ENCODE measurements at regions not wholly inside any gene's neighbourhood (a gene's known extent, or its start where the extent isn't known, plus 50 kb on each side); places are given as distances from the start of the nearest gene placed in this dataset.

GRCh38 chr2:238777369-238778067 lies 70.4 kb upstream of the TWIST2 start:
- no peak for DNase-seq

- peak in 44 of 56 donors; percentile 2 to 76 (median 25) for DNase-seq
Measured at GRCh38 chr2:238784671-238785527, 63.0 kb upstream of the TWIST2 start.

- DNase-seq, result no peak
Measured at GRCh38 chr2:238785528-238785860, 62.4 kb upstream of the TWIST2 start.

GRCh38 chr2:238786379-238786778 lies 61.5 kb upstream of the TWIST2 start:
- DNase-seq, result no peak

- no peak for DNase-seq
Measured at GRCh38 chr2:238786792-238787490, 60.9 kb upstream of the TWIST2 start.

- DNase-seq, result no peak
Measured at GRCh38 chr2:238787501-238787900, 60.4 kb upstream of the TWIST2 start.

GRCh38 chr2:238789317-238789806 lies 58.5 kb upstream of the TWIST2 start:
- no peak for DNase-seq

GRCh38 chr2:238790126-238790832 lies 57.6 kb upstream of the TWIST2 start:
- DNase-seq, result no peak

GRCh38 chr2:238790833-238791230 lies 57.1 kb upstream of the TWIST2 start:
- DNase-seq, result peak in 1 of 56 donors; percentile 15

GRCh38 chr2:238791354-238791753 lies 56.5 kb upstream of the TWIST2 start:
- DNase-seq, result no peak

- no peak for DNase-seq
Measured at GRCh38 chr2:238793306-238793705, 54.6 kb upstream of the TWIST2 start.

- DNase-seq, result no peak
Measured at GRCh38 chr2:238793801-238794449, 54.0 kb upstream of the TWIST2 start.

- no peak for DNase-seq
Measured at GRCh38 chr2:238796223-238796885, 51.5 kb upstream of the TWIST2 start.

- no peak for DNase-seq
Measured at GRCh38 chr2:238797537-238797936, 50.3 kb upstream of the TWIST2 start.
